Activated T-helper 1 cell treated with Interleukin-2 at 50 U/mL for 16 hours (primary cell): ENCODE measurements at regions not wholly inside any gene's neighbourhood (a gene's known extent, or its start where the extent isn't known, plus 50 kb on each side); places are given as distances from the start of the nearest gene placed in this dataset.

Experiments
- DNase-seq: peaks from one replicate; pipeline ENCODE4 v3.0.0-alpha.2; 2020; ENCODE audit warnings: low read depth

DNA sequence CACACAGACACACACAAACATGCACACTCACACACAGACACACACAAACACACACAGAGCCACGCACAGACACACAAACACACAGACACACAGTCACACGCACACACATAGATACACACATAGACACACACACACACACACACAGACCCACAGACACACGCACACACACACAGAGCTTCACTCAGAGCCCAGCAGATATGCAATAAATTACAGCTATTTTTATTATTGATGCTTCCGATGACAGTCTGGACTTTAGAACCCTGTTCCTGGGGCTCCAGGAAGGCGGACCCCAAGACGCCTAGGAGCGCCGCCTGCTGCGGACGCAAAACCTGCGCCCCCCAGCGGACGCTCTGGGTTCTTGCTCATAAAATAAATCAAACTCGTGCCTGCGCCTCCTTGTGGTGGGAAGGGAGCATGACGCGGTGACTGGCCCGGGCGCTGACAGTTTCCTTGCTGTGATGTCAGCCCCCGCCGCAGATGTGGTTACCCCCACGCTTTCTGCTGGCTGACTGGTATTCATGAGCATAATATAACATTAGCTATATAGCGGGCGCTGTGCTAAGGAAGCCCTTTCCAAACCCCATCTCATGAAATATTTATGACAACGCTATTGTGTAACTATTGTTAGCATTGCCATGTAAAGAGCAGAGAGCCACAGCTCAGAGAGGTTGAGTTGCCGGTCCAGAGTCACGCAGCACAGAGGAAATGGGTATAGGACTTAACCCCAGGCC, 64.4 kb upstream of the TM9SF2 start:
- peak; percentile 88 for DNase-seq

DNA sequence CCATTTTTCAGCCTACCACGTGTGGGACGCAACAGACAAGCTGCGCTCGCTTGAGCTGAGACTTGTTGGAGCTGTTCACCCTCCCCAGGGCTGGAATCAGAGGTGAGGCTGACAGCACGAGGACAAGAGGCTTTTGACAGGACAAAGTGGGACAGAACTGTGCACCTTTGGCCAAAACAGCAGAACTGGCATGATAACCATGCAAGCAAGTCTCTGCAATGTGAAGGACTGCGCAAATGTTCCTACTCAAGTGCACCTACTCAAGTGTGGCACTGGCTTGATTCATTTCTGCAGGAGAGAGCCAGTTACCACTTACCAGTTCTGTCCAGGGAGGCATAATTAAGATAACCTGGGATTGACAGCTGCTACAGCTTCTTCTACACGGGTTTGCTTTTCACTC, 62.2 kb upstream of the TM9SF2 start:
- no peak for DNase-seq

DNA sequence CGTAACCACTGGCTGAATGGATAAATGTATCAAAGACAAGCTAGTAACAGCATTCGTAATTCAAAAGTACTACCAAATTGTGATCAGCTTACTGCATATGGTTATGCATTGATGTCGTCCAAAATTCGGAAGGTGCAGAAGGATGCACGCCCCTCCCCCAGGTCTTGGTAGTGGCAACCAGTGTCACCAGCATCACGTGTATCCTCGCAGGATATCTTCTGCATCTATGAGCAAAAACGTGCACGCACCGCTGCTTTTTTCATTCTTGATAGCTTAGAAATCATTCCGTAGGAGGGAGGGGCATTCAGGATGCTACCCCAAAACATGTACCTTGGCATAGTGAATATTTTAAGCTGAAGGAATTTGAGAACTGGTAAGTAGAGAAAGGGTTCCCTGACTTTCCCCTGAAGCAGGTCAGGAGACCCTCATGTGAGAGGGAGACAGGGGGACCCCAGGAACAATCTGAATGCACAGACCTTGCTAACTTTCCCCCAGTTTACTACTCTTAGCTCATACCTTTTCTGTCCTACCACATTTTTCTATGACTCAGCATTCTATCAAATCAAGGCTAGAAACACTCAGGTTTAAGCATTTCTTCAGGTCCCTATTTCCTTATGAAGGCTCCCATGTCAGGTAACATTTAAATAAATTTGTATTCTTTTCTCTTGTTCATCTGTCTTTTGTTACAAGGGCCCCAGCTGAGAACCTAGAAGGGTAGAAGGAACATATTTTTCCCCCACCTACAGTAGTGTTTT, 61.2 kb upstream of the TM9SF2 start:
- no peak for DNase-seq

DNA sequence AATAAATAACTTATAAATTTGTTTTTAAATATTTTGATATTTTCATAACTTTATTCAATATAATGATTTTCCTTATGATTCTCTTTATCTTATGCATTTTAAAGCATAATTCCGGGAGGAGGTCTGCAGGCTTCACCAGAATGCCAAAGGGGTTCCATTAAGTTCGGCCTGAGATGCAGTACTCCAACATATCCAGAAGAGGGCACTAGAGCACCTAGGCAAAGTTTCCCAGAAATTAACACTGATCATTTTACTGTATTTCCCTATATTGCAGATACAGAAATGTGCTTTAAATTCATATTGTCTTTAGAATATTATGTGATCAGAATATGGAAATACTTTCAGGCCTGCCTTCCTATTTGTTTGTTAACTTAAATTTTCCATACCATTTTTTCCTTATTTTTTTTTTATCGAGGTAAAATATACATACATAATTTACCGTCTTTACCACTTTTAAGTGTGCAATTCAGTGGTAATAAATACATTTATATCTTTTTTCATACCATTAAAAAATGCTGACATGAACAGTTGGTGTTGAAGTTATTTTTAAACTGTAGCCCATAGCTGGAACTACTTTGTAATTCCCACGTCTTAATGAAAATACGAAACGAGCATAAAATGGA, 58.9 kb upstream of the TM9SF2 start:
- no peak for DNase-seq

DNA sequence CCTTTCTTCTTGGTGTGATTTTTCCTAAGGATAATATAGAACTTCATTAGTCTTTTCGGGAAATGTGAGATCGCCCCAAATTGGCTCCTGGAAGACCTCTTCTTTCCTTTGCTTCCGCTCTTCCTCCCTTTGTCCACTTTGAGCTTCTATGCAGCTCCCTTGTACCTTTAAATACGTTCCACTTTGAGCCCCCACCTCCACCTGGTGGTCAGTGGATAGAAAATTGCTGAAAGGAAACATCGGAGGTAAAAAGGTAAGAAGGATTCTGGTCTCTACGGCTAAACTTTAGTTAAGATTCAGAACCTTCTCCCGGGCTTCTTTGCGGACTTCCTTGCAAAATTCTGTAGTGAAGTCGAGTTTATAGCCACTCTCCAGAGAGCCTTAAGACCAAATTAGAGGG, 55.0 kb upstream of the TM9SF2 start:
- no peak for DNase-seq

DNA sequence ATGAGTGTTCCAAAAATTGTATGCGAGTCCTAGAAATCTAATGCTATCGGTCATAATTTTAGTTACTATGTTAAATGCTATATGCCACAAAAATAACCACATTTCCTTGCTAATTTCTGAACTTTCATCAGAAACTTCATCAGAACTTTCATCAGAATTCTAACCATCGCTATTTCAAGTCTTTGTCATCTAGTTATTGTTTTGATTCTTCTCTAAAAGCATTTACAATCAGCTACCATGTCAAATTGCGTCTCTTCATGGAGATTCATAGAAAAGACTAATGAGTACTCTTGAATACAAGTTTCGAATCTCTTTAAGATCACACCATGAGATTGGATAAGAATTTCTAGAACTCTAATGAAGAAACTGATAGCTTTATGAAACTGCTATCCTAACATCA, 52.7 kb upstream of the TM9SF2 start:
- DNase-seq = no peak

DNA sequence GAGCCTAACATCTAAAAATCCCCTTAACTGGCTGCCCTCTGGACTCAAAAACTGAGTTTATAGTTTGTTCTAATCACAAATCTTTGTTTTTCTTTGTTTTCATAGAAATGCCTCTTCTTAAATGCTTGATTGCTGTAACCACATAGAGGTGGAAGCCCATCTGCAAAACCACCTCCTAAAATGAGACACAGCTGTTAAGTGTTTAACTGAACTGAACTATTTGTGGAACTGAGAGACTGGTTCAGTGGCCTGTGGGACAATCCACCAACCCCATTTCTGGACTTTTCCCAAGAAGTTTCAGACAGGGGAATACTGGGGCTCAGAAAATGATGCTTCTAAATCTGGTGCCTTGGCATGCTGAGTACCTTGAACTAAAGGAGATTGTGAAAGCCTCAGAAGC, 50.9 kb upstream of the TM9SF2 start:
- no peak for DNase-seq
